GM23338 (cell line): ENCODE measurements at regions not wholly inside any gene's neighbourhood (a gene's known extent, or its start where the extent isn't known, plus 50 kb on each side); places are given as distances from the start of the nearest gene placed in this dataset.
A peak's percentile ranks its signal among the peaks of the same experiment; 100 is the strongest.

Source experiments
- ATAC-seq: fragments of 200-7000 bp; cut with Tn5 transposase; 3 replicates; pipeline ENCODE4 v1.9.1; 2020
- DNase-seq: peaks from one replicate; pipeline ENCODE4 v3.0.0-alpha.2; 2015; ENCODE audit warnings: low spot score
- H2AFZ ChIP-seq: fragments of 200-600 bp; sonication (generic); 2 replicates; pipeline ENCODE4 v1.8.0; 2016; ENCODE audit warnings: antibody characterized with exemption, mild to moderate bottlenecking, moderate library complexity
- H3F3A ChIP-seq: fragments of 200-600 bp; sonication (generic); replicated peaks from 2 replicates; pipeline ENCODE4 v1.8.0; 2017; ENCODE audit warnings: antibody characterized with exemption, mixed run types, low read depth
- H3K27ac ChIP-seq: fragments of 200-600 bp; sonication (generic); 2 replicates; pipeline ENCODE4 v1.6.1; 2016; ENCODE audit warnings: low read depth
- H3K27me3 ChIP-seq: fragments of 200-600 bp; sonication (generic); 2 replicates; pipeline ENCODE4 v1.8.0; 2016; ENCODE audit warnings: mild to moderate bottlenecking, mixed run types, moderate library complexity; ENCODE audit not compliant: insufficient read depth
- H3K36me3 ChIP-seq: fragments of 200-600 bp; sonication (generic); 2 replicates; pipeline ENCODE4 v1.8.0; 2016; ENCODE audit warnings: mild to moderate bottlenecking; ENCODE audit not compliant: insufficient read depth
- H3K4me1 ChIP-seq: fragments of 200-600 bp; sonication (generic); 2 replicates; pipeline ENCODE4 v1.8.0; 2016; ENCODE audit warnings: mild to moderate bottlenecking, moderate library complexity; ENCODE audit not compliant: insufficient read depth
- H3K4me2 ChIP-seq: fragments of 200-600 bp; sonication (generic); 2 replicates; pipeline ENCODE4 v1.7.1; 2017; ENCODE audit warnings: mixed run types
- H3K4me3 ChIP-seq: fragments of 200-600 bp; sonication (generic); 2 replicates; pipeline ENCODE4 v1.6.1; 2016; ENCODE audit warnings: mixed run types
- H3K79me2 ChIP-seq: fragments of 200-600 bp; sonication (generic); replicated peaks from 2 replicates; pipeline ENCODE4 v1.8.0; 2017; ENCODE audit warnings: mild to moderate bottlenecking; ENCODE audit not compliant: insufficient read depth
- H3K9me2 ChIP-seq: fragments of 200-600 bp; sonication (generic); 2 replicates; pipeline ENCODE4 v1.8.0; 2017; ENCODE audit not compliant: insufficient read depth
- H4K20me1 ChIP-seq: fragments of 200-600 bp; sonication (generic); replicated peaks from 2 replicates; pipeline ENCODE4 v1.8.0; 2017; ENCODE audit warnings: mild to moderate bottlenecking; ENCODE audit not compliant: insufficient read depth
- H3K27ac Mint-ChIP-seq: 2 replicates; pipeline ENCODE4 v1.8.0; 2020; ENCODE audit warnings: inconsistent platforms, mild to moderate bottlenecking, moderate library complexity, mixed read lengths
- H3K27me3 Mint-ChIP-seq: 3 replicates; pipeline ENCODE4 v1.8.0; 2022; ENCODE audit warnings: low read depth, mild to moderate bottlenecking, moderate library complexity, mixed read lengths, inconsistent platforms; ENCODE audit not compliant: insufficient read depth, poor library complexity
- H3K36me3 Mint-ChIP-seq: 3 replicates; pipeline ENCODE4 v1.8.0; 2021; ENCODE audit warnings: low read depth, mild to moderate bottlenecking, inconsistent platforms, moderate library complexity, mixed read lengths
- H3K4me1 Mint-ChIP-seq: 3 replicates; pipeline ENCODE4 v1.8.0; 2020; ENCODE audit warnings: mild to moderate bottlenecking, inconsistent platforms, mixed read lengths
- H3K4me3 Mint-ChIP-seq: 3 replicates; pipeline ENCODE4 v1.8.0; 2021; ENCODE audit warnings: moderate library complexity, mild to moderate bottlenecking, inconsistent platforms, mixed read lengths
- H3K9me3 Mint-ChIP-seq: 3 replicates; pipeline ENCODE4 v1.8.0; 2020; ENCODE audit warnings: moderate library complexity, mild to moderate bottlenecking, inconsistent platforms, mixed read lengths
- EZH2 ChIP-seq: fragments of 200-600 bp; sonication (generic); IDR thresholded peaks from one replicate; pipeline ENCODE4 v1.8.0; 2017; ENCODE audit warnings: antibody characterized with exemption, mild to moderate bottlenecking, low read depth; ENCODE audit not compliant: unreplicated experiment
- JUNB ChIP-seq: IDR thresholded peaks from one replicate; pipeline ENCODE4 v1.6.1; 2016; ENCODE audit warnings: antibody characterized with exemption; ENCODE audit not compliant: unreplicated experiment
- NANOG ChIP-seq: IDR thresholded peaks from 2 replicates; pipeline ENCODE4 v1.6.1; 2016; ENCODE audit warnings: antibody characterized with exemption, borderline replicate concordance
- ZNF114 ChIP-seq: fragments of 250-450 bp; sonication (Bioruptor Pico); IDR thresholded peaks from 2 replicates; pipeline ENCODE4 v1.5.0; 2020; ENCODE audit warnings: mild to moderate bottlenecking, moderate library complexity
- ZNF331 ChIP-seq: fragments of 250-450 bp; sonication (Bioruptor Pico); IDR thresholded peaks from 2 replicates; pipeline ENCODE4 v1.5.0; 2020; ENCODE audit warnings: low read depth, mild to moderate bottlenecking, moderate library complexity
- TF ChIP-seq, protein P1 (sequence below): IDR thresholded peaks from 2 replicates; pipeline ENCODE4 v1.6.1; 2016; ENCODE audit warnings: antibody characterized with exemption
- TF ChIP-seq, protein P2 (sequence below): IDR thresholded peaks from one replicate; pipeline ENCODE4 v1.6.1; 2018; ENCODE audit warnings: antibody characterized with exemption; ENCODE audit not compliant: unreplicated experiment
- TF ChIP-seq, protein P3 (sequence below), 2 experiments: fragments of 200-600 bp in 1 of 2; sonication (generic) in 1 of 2; conservative IDR thresholded peaks; 2 replicates each; pipeline versions ENCODE4 v1.5.1 to v1.6.1; 2016 to 2017; ENCODE audit warnings: antibody characterized with exemption in 2 of 2, low read depth in 2 of 2, mild to moderate bottlenecking in 2 of 2, moderate library complexity in 1 of 2
- TF ChIP-seq, protein P4 (sequence below): fragments of 250-450 bp; sonication (Bioruptor Pico); IDR thresholded peaks from 2 replicates; pipeline ENCODE4 v1.5.0; 2020; ENCODE audit warnings: mild to moderate bottlenecking, moderate library complexity

DNA sequence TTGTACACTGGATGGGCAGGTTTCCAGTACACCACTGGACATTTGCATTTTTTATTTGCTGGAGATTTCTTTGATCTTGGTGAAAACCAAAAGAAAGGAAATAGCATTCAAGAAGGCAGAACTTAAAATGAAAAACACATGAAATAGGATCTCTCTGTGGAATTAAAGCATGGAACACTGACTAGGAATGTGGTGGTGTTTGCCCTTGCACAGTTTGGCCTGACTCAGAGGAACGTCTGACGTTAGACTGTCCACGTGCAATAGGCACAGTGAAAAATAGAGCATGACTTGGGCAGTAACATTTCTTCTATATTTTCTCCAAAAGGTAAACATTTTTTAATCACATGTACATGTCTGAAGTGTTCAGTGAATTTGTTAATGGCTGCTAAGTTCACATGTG, 474.1 kb upstream of the PRICKLE1 start (continued):
- TF ChIP-seq, protein P1, sequence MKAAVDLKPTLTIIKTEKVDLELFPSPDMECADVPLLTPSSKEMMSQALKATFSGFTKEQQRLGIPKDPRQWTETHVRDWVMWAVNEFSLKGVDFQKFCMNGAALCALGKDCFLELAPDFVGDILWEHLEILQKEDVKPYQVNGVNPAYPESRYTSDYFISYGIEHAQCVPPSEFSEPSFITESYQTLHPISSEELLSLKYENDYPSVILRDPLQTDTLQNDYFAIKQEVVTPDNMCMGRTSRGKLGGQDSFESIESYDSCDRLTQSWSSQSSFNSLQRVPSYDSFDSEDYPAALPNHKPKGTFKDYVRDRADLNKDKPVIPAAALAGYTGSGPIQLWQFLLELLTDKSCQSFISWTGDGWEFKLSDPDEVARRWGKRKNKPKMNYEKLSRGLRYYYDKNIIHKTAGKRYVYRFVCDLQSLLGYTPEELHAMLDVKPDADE: no peak
- TF ChIP-seq JUNB (no peak), NANOG (no peak), ZNF114 (no peak), ZNF331 (CRISPR knock-in tag) (no peak)
- TF ChIP-seq, protein P2, sequence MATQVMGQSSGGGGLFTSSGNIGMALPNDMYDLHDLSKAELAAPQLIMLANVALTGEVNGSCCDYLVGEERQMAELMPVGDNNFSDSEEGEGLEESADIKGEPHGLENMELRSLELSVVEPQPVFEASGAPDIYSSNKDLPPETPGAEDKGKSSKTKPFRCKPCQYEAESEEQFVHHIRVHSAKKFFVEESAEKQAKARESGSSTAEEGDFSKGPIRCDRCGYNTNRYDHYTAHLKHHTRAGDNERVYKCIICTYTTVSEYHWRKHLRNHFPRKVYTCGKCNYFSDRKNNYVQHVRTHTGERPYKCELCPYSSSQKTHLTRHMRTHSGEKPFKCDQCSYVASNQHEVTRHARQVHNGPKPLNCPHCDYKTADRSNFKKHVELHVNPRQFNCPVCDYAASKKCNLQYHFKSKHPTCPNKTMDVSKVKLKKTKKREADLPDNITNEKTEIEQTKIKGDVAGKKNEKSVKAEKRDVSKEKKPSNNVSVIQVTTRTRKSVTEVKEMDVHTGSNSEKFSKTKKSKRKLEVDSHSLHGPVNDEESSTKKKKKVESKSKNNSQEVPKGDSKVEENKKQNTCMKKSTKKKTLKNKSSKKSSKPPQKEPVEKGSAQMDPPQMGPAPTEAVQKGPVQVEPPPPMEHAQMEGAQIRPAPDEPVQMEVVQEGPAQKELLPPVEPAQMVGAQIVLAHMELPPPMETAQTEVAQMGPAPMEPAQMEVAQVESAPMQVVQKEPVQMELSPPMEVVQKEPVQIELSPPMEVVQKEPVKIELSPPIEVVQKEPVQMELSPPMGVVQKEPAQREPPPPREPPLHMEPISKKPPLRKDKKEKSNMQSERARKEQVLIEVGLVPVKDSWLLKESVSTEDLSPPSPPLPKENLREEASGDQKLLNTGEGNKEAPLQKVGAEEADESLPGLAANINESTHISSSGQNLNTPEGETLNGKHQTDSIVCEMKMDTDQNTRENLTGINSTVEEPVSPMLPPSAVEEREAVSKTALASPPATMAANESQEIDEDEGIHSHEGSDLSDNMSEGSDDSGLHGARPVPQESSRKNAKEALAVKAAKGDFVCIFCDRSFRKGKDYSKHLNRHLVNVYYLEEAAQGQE: no peak
- TF ChIP-seq, protein P3, sequence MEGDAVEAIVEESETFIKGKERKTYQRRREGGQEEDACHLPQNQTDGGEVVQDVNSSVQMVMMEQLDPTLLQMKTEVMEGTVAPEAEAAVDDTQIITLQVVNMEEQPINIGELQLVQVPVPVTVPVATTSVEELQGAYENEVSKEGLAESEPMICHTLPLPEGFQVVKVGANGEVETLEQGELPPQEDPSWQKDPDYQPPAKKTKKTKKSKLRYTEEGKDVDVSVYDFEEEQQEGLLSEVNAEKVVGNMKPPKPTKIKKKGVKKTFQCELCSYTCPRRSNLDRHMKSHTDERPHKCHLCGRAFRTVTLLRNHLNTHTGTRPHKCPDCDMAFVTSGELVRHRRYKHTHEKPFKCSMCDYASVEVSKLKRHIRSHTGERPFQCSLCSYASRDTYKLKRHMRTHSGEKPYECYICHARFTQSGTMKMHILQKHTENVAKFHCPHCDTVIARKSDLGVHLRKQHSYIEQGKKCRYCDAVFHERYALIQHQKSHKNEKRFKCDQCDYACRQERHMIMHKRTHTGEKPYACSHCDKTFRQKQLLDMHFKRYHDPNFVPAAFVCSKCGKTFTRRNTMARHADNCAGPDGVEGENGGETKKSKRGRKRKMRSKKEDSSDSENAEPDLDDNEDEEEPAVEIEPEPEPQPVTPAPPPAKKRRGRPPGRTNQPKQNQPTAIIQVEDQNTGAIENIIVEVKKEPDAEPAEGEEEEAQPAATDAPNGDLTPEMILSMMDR (conservative IDR thresholded peaks at IDR 0.05; ENCODE audit: low read depth in 2 of 2): no peak

DNA sequence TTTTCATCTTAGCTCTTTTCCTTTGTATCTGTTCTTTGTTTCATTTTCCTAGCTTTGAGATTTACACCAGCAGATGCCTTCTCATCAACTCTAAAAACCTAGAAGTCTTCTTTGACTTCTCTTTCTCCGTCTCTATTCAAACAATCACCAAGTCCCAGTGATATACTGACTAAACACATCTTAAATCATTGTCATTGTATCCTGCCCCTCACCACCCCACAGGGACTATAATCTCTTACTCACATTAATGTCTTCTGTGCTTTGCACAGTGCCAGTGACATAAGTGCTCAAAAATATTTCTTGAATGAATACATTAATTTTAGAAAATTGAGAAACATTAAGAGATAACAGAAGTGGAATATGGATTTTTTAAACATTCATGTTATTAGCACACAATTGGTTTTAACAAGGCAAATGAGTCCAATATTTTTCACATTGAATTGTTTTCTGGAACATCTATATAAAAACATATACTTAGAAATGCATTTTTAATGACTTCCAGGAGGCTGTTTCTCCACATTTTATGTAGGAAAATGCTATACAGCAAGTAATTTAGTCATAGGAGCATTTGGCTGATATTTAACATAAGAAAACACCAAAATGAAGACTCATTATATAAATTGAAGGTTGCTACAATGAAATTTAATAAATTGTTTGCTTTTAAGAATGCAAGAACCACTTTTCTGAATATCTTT, 472.8 kb upstream of the PRICKLE1 start:
- H3K27me3 Mint-ChIP-seq: peaks cover 2% of the 10 kb centered on the region

More for the DNA sequence above, 472.8 kb upstream of the PRICKLE1 start:
- Histone ChIP-seq H4K20me1 (no peaks in the 10 kb centered on the region), H3K27ac (no peak overlapping the region), H2AFZ (peak overlapping the region; percentile 25; the same call in 1 of the 2 replicates), H3K79me2 (no peaks in the 10 kb centered on the region), H3K4me2 (no peak overlapping the region), H3K4me1 (peaks cover 8% of the 10 kb centered on the region), H3F3A (no peaks in the 10 kb centered on the region), H3K36me3 (no peaks in the 10 kb centered on the region), H3K4me3 (no peak overlapping the region), H3K27me3 (no peaks in the 10 kb centered on the region), H3K9me2 (no peaks in the 10 kb centered on the region)
- TF ChIP-seq EZH2: no peak
- TF ChIP-seq NANOG: no peak
- TF ChIP-seq, protein P3 (conservative IDR thresholded peaks at IDR 0.05; ENCODE audit: low read depth in 2 of 2): no peak
- TF ChIP-seq, protein P4, sequence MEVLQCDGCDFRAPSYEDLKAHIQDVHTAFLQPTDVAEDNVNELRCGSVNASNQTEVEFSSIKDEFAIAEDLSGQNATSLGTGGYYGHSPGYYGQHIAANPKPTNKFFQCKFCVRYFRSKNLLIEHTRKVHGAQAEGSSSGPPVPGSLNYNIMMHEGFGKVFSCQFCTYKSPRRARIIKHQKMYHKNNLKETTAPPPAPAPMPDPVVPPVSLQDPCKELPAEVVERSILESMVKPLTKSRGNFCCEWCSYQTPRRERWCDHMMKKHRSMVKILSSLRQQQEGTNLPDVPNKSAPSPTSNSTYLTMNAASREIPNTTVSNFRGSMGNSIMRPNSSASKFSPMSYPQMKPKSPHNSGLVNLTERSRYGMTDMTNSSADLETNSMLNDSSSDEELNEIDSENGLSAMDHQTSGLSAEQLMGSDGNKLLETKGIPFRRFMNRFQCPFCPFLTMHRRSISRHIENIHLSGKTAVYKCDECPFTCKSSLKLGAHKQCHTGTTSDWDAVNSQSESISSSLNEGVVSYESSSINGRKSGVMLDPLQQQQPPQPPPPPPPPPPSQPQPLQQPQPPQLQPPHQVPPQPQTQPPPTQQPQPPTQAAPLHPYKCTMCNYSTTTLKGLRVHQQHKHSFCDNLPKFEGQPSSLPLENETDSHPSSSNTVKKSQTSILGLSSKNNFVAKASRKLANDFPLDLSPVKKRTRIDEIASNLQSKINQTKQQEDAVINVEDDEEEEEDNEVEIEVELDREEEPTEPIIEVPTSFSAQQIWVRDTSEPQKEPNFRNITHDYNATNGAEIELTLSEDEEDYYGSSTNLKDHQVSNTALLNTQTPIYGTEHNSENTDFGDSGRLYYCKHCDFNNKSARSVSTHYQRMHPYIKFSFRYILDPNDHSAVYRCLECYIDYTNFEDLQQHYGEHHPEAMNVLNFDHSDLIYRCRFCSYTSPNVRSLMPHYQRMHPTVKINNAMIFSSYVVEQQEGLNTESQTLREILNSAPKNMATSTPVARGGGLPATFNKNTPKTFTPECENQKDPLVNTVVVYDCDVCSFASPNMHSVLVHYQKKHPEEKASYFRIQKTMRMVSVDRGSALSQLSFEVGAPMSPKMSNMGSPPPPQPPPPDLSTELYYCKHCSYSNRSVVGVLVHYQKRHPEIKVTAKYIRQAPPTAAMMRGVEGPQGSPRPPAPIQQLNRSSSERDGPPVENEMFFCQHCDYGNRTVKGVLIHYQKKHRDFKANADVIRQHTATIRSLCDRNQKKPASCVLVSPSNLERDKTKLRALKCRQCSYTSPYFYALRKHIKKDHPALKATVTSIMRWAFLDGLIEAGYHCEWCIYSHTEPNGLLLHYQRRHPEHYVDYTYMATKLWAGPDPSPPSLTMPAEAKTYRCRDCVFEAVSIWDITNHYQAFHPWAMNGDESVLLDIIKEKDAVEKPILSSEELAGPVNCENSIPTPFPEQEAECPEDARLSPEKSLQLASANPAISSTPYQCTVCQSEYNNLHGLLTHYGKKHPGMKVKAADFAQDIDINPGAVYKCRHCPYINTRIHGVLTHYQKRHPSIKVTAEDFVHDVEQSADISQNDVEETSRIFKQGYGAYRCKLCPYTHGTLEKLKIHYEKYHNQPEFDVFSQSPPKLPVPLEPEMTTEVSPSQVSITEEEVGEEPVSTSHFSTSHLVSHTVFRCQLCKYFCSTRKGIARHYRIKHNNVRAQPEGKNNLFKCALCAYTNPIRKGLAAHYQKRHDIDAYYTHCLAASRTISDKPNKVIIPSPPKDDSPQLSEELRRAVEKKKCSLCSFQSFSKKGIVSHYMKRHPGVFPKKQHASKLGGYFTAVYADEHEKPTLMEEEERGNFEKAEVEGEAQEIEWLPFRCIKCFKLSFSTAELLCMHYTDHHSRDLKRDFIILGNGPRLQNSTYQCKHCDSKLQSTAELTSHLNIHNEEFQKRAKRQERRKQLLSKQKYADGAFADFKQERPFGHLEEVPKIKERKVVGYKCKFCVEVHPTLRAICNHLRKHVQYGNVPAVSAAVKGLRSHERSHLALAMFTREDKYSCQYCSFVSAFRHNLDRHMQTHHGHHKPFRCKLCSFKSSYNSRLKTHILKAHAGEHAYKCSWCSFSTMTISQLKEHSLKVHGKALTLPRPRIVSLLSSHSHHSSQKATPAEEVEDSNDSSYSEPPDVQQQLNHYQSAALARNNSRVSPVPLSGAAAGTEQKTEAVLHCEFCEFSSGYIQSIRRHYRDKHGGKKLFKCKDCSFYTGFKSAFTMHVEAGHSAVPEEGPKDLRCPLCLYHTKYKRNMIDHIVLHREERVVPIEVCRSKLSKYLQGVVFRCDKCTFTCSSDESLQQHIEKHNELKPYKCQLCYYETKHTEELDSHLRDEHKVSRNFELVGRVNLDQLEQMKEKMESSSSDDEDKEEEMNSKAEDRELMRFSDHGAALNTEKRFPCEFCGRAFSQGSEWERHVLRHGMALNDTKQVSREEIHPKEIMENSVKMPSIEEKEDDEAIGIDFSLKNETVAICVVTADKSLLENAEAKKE (CRISPR knock-in tag): no peak
- TF ChIP-seq ZNF114: no peak
- Mint-ChIP-seq H3K36me3 (0 out of 3 replicates have a peak, but pooled peaks cover 2% of the 10 kb centered on the region), H3K4me3 (no peak overlapping the region), H3K27ac (no peak overlapping the region), H3K4me1 (peaks cover 6% of the 10 kb centered on the region), H3K9me3 (no peaks in the 10 kb centered on the region)
- no peak for DNase-seq
- no peak for ATAC-seq
